GM19397 (cell line): ENCODE measurements at regions not wholly inside any gene's neighbourhood (a gene's known extent, or its start where the extent isn't known, plus 50 kb on each side); places are given as distances from the start of the nearest gene placed in this dataset.

Experiments used
- ATAC-seq: cut with Tn5 transposase; IDR thresholded peaks from one replicate; pipeline ENCODE4 v1.9.1; 2021; ENCODE audit warnings: mild to moderate bottlenecking, moderate library complexity; ENCODE audit not compliant: unreplicated experiment

DNA sequence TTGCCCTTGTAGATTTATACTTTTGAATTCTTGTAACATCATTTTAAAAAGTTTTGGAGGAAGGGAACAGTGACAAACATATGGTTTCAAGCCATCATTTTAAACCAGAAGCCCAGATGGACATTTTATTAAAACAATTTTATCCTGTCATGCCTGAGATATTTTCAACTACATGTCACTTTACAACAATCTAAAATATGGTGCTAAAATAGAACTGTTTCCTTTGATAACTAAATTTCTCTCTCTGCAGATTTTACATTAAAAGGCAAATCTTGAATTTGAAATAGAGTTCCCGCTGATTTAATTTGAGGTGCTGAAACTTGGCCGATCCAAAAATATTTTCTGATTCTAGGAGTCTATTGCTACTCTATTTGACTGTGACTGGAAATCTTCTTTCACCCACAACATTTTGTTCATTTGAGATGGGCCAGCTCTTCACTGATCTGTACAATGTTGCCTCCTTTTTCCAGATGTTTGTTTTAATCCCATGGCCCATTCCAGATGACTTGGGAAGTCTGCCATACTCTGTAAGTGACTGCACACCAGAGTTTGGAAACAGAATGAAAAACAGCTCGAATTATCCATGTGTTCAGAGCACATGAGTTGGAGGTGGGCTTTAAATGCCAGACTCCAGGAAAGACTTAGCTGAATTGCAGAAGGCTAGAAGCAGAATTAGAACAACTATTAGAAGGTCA is 402.5 kb downstream of the TMEM135 start:
- ATAC-seq: no peak

DNA sequence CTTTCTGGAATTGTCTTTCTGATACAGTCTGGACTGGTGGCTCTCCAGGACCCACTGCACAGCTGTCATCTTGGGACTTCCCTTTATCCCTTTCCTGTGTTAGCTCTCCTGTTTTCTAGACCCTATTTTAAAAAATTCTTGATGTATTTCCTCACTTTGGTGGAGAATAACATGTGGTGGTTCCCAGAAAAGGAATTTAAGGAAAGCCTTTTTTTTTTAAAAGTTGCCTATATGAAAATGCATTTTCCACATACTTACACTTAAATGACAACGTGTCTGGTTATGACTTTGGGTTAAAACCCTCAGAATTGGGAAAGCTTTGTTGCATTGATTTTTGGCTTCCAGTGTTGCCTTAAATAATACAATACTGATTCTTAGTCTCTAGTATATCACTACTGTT is 400.7 kb downstream of the TMEM135 start:
- no peak for ATAC-seq

DNA sequence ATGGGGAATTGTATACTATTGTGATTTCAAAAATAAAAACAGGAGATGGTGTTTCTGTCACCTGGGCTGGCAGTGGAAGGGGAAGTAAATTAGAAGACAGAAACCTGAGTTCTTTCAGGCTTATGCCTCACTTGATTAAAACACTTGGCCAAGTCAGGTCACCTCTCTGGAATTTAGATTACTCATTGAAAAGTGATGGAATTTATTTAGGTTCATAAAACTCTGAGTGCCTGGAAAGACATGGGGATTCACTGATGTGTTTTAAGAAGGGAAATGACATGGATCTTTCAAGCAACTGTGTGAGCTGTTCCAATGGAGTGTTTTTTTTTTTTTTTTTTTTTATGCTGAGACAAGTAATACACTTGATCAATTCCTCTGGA is 400.1 kb downstream of the TMEM135 start:
- no peak for ATAC-seq

DNA sequence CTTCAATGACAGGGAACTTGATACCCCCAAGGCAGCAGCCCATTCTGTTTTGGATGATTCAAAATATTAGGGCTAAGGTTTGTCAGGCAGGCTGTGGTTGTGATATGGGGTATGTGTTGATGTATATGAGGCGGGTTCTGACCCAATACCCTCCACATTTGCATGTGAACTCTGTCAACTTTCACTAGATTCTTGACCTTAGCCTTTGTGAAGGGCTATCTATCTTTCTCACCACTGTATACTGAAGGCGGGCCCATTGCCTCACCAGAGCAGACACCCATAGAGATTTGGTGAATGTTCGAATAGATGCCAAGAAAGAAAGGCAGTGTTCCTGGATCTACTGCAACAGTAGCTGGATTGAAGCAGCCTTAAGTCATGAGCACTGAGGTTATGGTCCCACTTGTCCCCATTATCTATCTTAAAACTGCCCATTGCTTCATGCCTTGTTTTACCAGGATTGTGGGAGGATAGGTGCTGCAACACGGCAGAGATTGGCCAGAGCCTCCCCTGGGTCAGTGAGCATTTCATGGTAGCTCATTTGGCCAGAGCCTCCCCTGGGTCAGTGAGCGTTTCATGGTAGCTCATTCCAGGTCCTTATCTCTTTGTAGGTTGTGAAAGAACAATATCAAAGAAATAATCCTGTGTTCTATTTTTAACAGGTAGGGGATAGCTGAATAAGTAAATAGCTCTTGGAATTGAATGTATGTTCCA is 399.6 kb downstream of the TMEM135 start:
- no peak for ATAC-seq

DNA sequence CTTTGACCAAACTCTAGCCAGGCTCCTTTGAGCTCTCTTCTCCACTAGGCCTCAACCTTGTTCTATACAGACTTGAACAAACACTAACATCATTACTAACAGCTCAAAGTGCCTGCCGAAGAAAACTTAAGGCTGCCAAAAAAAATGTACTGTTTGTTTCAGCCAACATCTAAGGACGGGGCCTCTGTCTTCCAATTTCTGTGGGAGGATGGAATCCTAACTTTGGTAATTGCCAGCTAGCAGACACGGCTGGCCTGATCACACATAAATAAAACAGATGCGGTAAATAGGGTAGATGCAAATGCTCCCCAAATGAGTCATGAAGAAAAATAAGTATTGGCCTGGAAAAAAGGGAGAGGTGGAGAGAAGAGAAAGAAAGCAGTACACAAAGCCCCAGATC is 394.3 kb downstream of the TMEM135 start:
- no peak for ATAC-seq

DNA sequence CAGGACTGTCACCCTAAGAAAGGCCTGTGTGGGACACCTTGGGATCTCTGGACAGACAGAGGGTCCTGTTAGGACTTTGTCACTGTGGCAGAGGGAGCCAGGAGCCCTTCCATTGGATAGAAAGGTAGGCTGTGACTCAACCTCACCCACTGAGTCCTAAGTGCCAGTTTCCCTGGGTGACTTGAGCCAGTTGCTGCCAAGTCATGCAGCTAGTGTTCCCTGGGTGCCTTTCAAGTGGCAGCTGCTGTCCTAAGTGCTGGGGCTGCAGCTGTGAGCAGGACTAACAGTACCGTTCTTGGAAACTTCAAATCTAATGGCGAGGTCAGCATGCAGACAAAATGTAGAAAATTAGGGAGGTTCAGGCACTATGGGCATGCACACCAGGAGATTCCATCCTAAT is 393.7 kb downstream of the TMEM135 start:
- ATAC-seq: no peak

DNA sequence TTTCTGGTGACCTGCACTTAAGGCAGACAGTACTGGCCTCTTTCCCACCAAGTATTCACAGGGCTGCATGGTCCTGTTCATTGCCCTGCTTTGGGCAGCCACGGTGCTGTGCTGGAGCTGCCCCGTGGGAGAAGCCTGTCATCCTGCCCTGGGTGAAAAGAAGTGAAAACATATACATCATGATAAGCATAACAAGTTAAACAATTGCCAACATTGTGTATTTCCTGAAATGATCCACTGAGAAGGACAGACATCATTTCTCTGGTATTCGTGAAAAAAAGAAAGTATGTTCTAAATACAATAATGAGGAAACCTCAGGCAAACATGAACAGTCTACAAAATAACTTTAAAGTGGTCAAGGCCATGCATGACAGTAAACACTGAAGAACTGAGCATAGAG is 393.1 kb downstream of the TMEM135 start:
- no peak for ATAC-seq

DNA sequence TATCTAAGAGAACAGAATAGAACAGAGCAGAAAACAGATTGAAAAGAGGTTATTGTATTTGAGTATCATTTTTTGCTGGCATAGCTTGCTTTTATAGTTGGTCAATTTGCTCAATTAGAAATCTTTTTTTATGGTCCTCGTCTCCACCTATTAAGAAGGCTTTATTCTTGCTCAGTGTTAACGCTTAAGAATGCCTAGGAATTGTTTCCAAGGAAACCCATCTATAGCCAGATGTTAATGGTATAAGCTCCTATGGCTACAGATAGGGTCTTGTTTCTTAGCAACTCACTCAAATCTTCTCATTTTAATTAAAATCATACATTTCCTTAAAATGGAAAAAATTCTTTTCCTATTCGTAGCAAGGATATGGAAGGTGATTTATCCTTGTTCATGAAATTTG is 392.3 kb downstream of the TMEM135 start:
- ATAC-seq: no peak

DNA sequence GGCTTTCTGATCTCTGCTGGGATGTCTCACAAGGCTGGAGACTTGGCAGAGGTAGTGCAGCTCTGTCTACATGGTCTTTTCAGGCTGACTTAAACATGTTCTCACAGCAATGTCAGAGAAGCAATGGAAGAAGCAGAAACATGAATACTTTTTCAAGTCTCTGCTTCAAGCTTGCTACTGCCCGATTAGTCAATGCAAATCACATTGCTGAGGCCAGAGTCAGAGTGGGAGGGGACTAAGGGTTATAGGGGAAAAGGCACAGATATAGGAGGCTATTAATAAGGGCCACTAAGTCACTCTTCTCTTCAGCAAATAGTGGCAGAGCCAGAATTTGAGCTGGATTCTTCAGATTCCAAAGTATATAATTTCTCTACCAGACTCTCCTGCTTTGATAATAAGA is 390.5 kb downstream of the TMEM135 start:
- no peak for ATAC-seq

DNA sequence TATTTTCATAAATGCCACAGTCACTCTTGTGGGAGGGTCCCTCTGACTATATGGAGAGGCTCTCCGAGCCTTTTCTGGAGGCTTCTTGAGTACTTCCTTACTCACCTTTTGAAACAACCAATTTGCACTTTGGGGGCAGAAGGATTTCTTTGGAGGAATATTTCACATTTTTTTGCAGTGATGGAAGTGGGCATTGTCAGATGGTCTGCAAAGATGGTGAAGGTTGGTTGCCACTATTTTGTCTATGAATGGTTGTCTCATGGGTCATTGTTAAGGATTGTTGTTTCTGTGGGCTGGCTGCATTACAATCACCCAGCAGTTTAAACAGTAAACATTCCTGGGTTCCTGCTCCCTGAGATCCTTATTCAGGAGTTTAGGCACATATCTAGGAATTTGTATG is 388.2 kb downstream of the TMEM135 start:
- no peak for ATAC-seq

DNA sequence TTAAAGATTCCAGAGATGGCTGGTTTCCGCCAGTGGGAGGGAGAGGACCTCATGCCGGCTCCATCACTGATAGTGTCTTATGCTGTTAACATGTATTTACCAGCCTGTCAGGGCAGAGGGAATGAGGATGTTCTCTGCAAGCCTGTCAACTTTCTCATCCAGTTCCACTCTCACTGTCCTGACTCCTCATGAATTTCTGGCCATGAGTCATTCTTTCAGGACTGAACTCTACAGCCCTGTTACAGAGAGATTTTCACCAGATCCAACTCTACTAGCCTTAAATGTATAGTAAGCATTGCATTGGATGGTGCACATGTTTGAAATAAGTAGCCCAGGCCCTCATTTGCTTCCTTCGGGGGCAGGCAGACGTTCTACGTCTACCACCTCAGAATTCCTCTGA is 387.7 kb downstream of the TMEM135 start:
- no peak for ATAC-seq

DNA sequence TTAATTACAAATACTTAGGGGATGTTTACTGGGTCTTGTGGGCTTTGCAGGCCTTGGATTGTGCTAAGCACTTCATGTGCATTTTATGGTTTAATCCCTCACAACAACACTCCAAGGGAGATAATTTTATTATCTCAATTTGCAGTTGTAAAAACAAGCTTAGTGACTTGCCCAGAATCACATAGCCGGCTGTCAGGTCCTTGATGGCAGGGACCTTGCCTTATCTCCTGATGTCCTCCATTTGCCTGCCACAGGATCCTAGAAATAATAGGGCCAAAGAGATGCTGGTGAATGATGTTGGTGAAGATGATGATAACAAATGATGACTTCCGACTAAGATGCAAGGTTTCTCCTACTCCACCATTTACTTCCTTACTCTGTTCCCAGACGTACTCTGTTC is 385.4 kb downstream of the TMEM135 start:
- ATAC-seq: no peak

DNA sequence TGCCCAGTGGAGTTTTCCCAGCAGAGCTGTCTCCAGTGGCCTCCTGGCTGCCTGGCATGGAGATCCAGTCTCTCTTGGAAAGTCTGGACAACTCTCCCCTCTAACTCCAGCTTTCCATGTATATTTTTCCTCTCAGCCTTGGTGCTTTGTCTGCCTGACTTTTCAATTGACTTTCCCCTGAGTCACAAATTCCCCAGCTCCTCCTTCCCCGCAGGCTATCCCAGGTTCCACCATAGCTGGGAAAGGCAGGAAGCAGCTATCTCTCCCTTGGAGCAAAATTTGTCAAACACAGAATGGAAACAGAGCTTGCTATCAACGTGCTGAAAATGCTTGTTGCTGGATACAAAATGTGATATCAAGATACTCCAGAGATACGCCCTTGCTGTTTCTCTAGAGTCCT is 384.8 kb downstream of the TMEM135 start:
- no peak for ATAC-seq

DNA sequence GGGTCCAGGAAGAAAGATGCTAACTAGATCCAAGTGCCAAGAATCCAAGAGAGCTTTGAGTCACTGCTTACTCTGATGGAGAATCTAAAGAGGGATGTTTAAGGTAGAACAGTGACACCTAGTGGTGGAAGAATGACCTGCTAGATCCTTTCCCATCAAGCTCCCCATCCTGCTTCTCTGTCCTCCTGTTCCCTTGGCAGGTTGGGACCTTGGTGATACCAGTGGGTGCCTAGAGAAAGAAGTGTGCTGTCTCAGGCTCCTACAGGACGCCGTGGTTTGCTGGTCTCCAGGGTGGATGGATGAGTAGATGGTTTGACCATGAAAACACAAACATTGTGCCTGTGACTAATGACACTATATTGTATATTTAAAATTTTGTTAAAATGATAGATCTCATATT is 383.7 kb downstream of the TMEM135 start:
- no peak for ATAC-seq

DNA sequence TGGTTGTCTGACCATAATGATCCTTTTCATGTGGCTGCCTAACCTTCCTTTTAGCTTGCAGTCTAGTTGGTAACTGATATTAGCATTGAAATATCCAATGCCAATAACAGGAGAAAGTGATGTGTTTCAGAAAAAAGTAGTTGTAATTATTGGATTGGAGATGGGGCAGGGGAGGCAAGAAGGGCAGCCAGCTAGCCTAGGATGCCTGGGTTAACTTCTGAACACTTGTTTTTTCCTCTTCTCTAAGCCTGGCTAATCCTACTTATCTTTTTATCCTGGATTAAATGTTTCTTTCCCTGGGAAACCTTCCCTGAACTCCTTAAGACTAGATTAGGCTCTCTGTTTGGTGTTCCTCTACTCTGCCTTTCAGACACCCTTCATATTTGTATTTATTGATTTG is 380.2 kb downstream of the TMEM135 start:
- ATAC-seq: no peak

DNA sequence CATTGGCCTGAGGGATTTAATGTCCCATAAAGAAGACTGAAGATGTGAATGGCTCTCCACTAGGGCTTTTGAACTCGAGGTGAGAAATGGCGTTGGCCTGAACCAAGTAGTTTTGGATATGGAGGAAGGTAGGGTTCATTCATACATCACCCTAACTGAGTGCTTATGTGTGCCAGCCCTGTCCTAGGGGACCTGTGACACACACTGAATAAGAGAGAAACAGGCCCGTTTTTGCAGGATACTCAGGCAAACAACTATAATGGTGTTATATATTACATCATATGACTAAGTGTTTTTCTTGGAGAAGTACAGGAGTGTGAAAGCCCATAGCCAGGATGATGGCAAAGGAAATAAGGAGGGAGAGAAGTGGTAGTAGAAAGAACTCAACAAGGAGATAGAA is 368.1 kb downstream of the TMEM135 start:
- no peak for ATAC-seq

DNA sequence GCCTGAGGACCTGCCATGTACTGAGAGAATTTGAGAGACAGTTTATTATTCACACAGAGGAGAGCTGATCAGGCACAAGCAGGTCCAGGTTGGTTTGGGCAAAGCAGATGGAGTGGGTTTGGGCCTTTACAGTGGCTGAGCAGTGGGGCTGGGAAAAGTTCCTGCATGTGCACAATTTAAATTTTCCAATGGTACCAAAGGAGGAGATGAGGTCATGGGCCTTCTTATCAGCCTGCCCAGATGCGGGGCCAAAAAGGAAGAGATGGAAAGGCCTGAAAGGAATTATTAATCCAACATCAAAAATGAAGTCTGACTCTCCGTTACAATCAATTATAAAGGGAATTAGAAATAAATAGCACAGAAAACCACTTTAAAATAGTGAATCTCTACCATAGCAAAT is 367.6 kb downstream of the TMEM135 start:
- ATAC-seq: no peak

DNA sequence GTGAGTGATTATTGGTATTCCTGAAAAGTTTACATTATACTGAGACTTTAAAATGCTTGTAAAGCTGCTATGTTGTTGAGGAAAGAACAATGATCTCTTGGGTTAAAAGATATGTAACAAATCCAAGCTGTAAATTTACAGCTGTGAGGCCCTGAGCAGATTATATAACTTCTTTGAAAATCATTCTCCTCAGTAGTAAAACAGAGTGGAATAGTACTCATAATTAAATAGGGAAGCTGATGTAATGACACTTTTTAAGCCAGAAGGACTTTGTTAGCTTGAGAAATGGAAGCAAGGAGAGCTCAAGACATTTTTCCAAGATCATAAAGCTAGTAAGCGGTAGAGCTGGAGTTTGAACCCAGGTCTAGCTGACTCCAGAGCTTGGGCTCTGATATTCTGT is 363.9 kb downstream of the TMEM135 start:
- ATAC-seq: no peak

DNA sequence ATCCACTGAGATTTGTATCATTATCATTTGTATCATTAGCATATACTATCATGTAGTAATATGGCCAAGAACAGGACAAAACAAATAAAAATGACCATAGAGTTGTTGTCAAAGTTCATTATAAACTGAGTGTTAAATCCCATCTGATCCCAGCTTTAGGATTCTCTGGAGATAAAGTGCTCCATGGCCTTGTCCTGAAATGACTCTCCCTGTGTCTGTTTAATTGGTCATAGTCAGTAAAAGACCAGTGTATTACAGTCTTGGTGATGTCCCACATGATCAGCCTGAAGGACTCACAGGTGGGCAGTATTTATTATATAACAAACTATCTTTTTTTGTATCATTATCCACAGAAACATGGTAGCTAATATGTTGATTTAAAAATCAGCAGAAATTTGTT is 361.6 kb downstream of the TMEM135 start:
- ATAC-seq: no peak

DNA sequence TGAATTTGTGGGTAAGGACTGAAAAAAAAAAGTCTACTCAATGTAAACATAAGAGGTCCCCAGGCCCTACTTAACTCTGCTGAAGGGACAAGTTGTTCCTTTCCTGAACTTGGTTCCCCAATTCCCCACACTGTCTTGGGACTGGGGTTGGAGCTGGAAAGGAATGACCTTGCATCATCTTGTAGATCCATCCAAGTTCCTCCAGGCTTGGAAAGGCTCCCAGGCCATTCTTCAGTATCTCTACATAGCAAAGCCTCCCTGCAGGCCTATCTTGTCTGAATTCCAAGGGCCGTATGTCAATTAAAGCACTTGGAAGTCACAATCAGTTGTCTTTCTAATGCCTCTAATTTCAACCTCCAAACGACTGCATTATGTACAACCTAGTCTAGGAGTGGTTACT is 361.2 kb downstream of the TMEM135 start:
- no peak for ATAC-seq

DNA sequence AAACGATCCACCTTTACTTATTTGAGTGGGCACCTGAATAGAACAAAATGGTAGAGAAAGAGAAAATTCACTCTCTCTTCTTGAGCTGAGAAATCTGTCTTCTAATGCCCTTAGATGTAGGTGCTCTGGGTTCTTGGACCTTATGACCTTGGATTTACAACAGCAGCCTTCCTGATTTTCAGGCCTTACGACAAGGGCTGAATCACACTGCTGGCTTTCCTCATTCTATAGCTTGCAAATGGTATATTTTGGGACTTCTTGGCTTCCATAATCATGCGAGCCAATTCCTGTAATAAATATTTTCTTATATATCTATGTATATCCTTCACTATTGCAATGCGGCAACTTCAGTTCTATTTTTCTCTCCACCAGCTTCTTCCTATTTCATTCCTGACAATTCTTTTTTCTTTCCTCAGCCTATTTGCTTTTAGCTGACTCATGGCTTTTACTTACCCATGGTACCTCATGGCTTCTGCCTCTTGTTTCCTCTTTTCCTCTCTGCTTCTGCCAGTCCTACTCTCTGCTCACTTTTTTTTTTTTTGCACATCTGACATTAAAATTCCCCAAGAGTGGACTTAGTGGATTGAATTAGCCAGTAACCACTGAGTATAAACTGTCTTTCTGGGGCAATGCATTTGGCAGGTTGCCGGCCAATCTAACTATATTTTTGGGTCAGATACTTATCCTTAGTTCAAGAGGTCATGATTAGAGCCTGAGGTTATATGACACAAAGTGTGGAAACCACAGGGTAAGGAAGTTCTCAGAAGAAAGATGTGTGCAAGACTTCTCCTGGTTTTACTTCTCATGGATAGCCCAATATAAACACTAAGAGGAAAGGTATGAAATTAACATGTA is 359.5 kb downstream of the TMEM135 start:
- ATAC-seq: no peak

DNA sequence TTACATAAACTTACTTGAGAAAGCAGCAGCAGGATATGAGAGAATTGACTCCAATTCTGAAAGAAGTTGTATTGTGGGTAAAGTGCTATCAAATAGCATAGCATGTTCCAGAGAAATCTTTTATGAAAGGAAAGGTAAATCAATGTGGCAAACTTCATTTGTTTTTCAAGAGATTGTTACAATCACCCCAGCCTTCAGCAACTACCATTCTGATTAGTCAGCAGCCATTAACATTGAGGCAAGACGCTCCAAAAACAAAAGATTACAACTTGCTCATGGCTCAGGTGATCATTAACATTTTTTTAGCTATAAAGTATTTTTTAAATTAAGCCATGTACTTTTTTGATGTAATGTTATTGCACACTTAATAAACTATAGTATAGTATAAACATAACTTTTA is 357.2 kb downstream of the TMEM135 start:
- ATAC-seq: no peak
